ENCODE measurements at regions not wholly inside any gene's neighbourhood (a gene's known extent, or its start where the extent isn't known, plus 50 kb on each side); places are given as distances from the start of the nearest gene placed in this dataset.

DNA sequence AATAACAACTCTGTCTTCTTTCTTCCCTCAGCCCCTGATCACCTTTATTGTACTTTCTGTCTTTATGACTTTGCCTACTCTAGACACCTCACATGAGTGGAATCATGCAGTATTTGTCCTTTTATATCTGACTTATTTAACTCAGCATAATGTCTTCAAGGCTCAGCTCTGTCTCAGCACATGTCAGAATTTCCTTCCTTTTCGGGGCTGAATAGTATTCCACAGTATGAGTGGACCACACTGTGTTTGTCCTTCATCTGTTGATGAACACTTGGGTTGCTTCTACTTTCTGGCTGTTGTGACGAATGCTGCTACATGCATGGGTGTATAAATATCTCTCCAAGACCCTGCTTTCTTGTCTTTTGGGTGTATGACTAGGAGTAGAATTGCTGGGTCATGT lies 117.6 kb downstream of the KIF26A start:
- DNase-seq = no peak
- no peaks in the 10 kb centered on the region for H3K36me3 ChIP-seq (ENCODE audit: control insufficient read depth in 1 of 2, insufficient read depth in 2 of 2, low read length in 1 of 2)
- H3K9me3 ChIP-seq (ENCODE audit: control insufficient read depth, low read length) = no peaks in the 10 kb centered on the region
- no peaks in the 10 kb centered on the region for H3K27me3 ChIP-seq (ENCODE audit: control insufficient read depth in 1 of 2, insufficient read depth in 2 of 2, low read length in 1 of 2)
- ATAC-seq (ENCODE audit: low FRiP score) = no peak
- H3K4me1 ChIP-seq (ENCODE audit: control insufficient read depth in 1 of 2, insufficient read depth in 2 of 2, low read length in 2 of 2) = no peaks in the 10 kb centered on the region
- H3K4me3 ChIP-seq (ENCODE audit: low read length in 2 of 2) = no peak overlapping the region
- intact Hi-C loops (cut with DNase I) = no loop called here
- no peak overlapping the region for H3K27ac ChIP-seq (ENCODE audit: low read depth in 1 of 2, low read length in 2 of 2)
- WGBS, 2 donors = 83 to 89% methylated on average over 2 of the region's 2 CpGs

DNA sequence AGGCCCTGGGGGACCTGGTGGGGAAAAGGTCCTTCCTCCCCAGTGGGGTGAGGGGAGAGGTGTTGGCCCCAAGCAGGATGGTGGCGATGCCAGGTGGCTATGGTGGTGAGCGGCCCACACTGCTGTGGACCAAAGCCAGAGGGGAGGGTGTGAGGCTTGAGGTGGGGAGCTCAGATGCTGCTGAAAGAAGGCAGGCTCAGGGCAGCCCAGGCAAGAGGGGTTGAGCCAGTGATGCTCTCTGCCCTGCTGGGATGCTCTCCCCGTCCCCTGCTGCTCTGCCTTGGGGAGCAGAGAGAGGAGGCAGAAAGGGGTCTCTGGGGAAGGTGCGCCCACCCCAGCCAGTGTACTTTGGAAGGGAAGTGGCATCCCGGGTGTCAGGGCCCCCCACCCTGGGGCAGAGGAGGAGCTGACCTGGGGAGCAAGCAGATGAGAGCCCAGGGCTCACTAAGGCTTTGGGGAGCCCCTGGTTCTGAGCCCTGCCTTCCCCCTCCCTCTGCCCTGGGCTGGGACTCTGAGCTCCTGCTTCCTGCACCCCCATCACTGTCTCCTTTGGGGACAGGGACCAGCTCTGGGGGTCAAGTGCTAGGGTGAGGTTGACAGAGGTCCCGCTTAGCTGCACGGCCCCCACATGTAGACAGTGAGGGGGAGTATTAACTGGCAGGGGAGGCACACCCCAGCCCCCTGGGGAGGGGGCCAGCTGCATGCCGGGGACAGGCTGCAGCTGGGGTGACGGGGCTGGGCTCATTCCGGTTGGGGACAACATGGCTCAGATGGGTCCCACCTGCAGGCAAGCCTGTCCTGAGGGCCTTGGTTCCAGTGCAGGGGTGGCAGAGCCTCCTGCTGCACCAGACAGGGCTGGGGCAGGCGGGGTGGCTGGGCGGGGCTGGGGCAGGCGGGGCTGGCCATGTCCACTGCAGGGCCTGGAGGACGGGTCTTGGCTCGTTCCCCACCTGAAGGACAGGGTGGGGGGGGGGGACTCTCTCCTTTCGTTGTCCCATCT lies 124.4 kb downstream of the KIF26A start:
- Histone ChIP-seq H3K4me1 (ENCODE audit: control insufficient read depth in 1 of 2, insufficient read depth in 2 of 2, low read length in 2 of 2) (no peaks in the 10 kb centered on the region), H3K27me3 (ENCODE audit: control insufficient read depth in 1 of 2, insufficient read depth in 2 of 2, low read length in 1 of 2) (no peaks in the 10 kb centered on the region), H3K4me3 (ENCODE audit: low read length in 2 of 2) (no peak overlapping the region), H3K27ac (ENCODE audit: low read depth in 1 of 2, low read length in 2 of 2) (no peak overlapping the region), H3K9me3 (ENCODE audit: control insufficient read depth, low read length) (no peaks in the 10 kb centered on the region), H3K36me3 (ENCODE audit: control insufficient read depth in 1 of 2, insufficient read depth in 2 of 2, low read length in 1 of 2) (no peaks in the 10 kb centered on the region)
- WGBS, 2 donors = 82% methylated on average over 14 to 16 of the region's 16 CpGs
- intact Hi-C loops (cut with DNase I) = no loop called here
- DNase-seq (peak in 1 of 2 donors; percentile 61), ATAC-seq (ENCODE audit: low FRiP score) (peak; percentile 31)

DNA sequence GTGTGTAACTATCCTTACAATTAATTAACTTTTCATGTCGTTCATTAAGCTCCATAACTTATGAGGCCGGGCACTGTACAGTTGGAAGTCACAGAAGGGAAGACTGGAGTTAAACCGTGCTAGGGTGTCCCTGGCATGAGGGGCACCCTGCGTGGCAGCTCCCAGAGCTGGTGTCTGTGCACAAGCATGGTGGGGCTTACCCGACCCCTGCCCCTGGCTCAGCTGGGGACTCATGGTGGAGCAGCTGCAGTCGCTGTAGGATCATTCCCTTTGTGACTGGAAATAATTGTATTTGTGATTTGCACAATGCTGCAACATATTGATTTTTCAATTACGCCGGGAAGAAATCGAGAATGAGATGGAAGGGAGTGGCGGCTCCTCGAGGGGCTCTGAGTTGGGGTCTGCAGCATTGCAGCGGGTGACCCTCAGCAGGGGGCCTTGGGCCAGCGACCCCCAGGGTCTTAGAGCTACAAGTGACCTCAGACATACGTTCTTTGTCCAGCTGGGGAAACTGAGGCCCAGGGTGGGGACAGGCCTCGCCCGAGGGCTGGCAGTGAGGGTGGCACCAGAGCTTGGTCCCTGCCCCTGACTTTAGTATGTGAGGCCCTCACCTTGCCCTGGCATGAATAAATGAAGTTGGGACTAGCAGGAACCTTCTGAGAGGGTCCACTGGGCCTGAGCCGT lies 125.4 kb downstream of the KIF26A start:
- H3K36me3 ChIP-seq (ENCODE audit: control insufficient read depth in 1 of 2, insufficient read depth in 2 of 2, low read length in 1 of 2) = no peaks in the 10 kb centered on the region
- H3K27me3 ChIP-seq (ENCODE audit: control insufficient read depth in 1 of 2, insufficient read depth in 2 of 2, low read length in 1 of 2) = no peaks in the 10 kb centered on the region
- ATAC-seq (ENCODE audit: low FRiP score) (no peak), DNase-seq (peak in 1 of 2 donors; percentile 59)
- no peaks in the 10 kb centered on the region for H3K4me1 ChIP-seq (ENCODE audit: control insufficient read depth in 1 of 2, insufficient read depth in 2 of 2, low read length in 2 of 2)
- intact Hi-C loops (cut with DNase I) = no loop called here
- H3K4me3 ChIP-seq (ENCODE audit: low read length in 2 of 2) = no peak overlapping the region
- WGBS, 2 donors = 79 to 86% methylated on average over 17 of the region's 17 CpGs
- no peaks in the 10 kb centered on the region for H3K9me3 ChIP-seq (ENCODE audit: control insufficient read depth, low read length)
- no peak overlapping the region for H3K27ac ChIP-seq (ENCODE audit: low read depth in 1 of 2, low read length in 2 of 2)

DNA sequence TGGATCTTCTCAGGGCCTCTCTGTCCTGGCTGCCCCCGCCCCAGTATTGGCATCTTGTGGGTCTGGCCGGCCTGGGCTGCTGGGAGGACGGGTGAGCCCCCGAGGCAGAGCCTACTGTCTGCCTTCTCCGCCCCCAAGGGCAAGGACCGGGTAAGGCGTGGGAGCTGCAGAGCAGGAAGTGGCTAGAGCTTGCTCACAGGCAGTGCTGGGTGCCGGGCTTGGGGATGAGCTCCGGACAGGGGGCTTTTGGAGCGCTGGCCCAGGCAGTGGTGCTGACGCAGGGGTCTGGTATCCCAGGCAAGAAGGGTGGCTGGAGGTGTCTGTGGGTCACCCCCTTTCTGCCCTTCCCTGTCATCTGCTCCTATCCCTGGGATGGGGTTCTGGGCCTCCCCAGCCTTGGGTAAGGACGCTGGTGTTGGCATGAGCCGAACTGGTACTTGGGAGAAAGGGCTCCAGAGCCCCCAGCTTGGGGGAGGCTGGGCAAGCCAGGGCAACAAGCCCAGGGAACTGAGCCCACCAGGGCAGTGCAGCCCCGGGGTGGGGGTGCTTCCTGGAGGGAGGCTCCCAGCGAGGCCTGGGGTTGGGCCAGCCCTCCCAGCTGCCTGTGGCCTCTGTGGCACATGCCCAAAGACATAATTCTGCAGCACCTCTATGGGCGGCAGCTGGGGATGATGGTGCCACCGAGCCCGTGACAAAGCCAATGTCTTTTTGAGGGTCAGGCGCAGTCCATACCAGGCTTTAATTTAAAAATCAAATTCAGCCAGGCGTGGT lies 126.3 kb downstream of the KIF26A start:
- no peak for ATAC-seq (ENCODE audit: low FRiP score)
- peak in 1 of 2 donors; percentile 70 for DNase-seq
- no peaks in the 10 kb centered on the region for H3K9me3 ChIP-seq (ENCODE audit: control insufficient read depth, low read length)
- H3K27ac ChIP-seq (ENCODE audit: low read depth in 1 of 2, low read length in 2 of 2) = no peak overlapping the region
- H3K27me3 ChIP-seq (ENCODE audit: control insufficient read depth in 1 of 2, insufficient read depth in 2 of 2, low read length in 1 of 2) = no peaks in the 10 kb centered on the region
- intact Hi-C loops (cut with DNase I) = no loop called here
- 77 to 81% methylated on average over 18 to 20 of the region's 20 CpGs for WGBS, 2 donors
- H3K4me3 ChIP-seq (ENCODE audit: low read length in 2 of 2) = no peak overlapping the region
- no peaks in the 10 kb centered on the region for H3K4me1 ChIP-seq (ENCODE audit: control insufficient read depth in 1 of 2, insufficient read depth in 2 of 2, low read length in 2 of 2)
- H3K36me3 ChIP-seq (ENCODE audit: control insufficient read depth in 1 of 2, insufficient read depth in 2 of 2, low read length in 1 of 2) = no peaks in the 10 kb centered on the region

DNA sequence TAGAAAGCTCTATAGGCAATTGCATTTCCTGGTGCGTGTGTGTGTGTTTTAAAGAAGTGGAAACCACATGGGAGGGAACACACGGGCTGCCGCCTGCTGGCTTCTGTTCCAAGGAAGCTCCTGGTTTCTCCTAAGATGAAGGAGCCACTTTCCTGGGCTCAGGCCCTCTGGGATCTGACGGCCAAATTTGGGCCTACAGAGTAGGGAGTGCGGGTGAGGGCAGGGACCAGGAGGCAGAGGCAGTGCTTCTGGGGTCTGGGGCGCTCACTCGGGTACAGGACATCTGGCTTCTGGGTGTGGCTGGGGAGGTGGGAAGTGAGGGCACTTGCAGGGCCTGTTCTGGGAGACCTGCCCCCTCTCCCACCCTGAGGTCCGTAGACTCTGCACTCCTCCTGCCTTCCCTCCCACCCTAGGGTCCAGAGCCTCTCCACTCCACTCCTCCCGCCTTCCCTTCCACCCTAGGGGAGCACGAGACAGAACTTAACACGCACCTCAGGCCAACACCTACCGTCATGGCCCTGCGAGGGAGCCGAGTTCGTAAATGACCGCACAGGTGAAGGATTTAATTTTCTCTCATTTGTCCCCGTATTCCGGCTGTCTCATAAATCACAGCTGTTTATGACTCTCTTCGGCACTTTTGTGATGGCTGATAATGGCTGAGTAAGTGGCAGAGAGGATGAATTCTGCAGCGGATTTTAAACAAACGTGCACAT lies 127.7 kb downstream of the KIF26A start:
- Histone ChIP-seq H3K36me3 (ENCODE audit: control insufficient read depth in 1 of 2, insufficient read depth in 2 of 2, low read length in 1 of 2) (no peaks in the 10 kb centered on the region), H3K9me3 (ENCODE audit: control insufficient read depth, low read length) (no peaks in the 10 kb centered on the region), H3K4me1 (ENCODE audit: control insufficient read depth in 1 of 2, insufficient read depth in 2 of 2, low read length in 2 of 2) (no peaks in the 10 kb centered on the region), H3K27ac (ENCODE audit: low read depth in 1 of 2, low read length in 2 of 2) (no peak overlapping the region), H3K27me3 (ENCODE audit: control insufficient read depth in 1 of 2, insufficient read depth in 2 of 2, low read length in 1 of 2) (no peaks in the 10 kb centered on the region), H3K4me3 (ENCODE audit: low read length in 2 of 2) (no peak overlapping the region)
- 81 to 82% methylated on average over 21 of the region's 21 CpGs for WGBS, 2 donors
- intact Hi-C loops (cut with DNase I) = no loop called here
- DNase-seq (peak in 1 of 2 donors; percentile 49), ATAC-seq (ENCODE audit: low FRiP score) (no peak)

DNA sequence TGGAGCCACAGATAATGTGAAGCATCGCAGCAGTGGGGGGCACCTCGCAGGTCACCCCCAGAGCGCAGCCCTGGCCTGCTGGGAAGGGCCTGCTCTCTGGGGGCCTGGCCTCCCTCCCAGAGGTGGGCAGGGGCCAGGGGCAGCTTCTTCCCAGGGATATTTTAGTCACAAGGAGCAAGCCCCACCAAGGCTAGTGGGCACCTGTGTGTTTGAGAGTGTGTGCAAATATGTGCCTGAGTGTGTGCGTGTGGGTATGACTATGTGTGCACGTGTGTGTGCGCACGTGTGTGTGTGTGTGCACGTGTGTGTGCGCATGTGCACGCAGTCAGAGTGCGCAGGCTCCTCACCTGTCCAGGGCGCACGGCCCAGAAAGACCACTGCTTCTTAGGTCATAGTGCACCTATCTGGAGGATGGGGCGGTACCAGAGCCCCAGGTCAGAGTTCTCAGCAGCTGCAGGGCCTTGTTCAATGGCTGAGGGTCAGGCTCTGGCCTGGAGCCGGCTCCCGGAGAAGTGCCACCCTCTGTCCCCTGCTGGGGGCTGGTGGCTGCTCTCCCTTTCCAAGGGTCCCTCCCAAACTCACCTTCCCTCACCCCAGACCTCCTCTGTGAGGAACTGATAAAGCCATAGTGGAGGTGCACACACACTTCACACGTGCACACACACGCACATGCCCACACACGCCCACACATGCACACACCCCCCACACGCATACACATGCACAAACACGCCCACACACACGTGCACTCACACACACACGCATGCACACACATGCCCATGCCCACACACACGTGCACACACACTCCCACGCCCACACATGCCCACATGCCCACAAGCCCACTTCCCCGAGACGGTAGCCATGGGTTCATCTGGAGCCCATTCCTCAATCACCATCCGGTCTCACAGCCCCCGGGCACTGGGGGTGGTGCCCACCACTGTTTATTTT lies 128.5 kb downstream of the KIF26A start:
- Histone ChIP-seq H3K27me3 (ENCODE audit: control insufficient read depth in 1 of 2, insufficient read depth in 2 of 2, low read length in 1 of 2) (no peaks in the 10 kb centered on the region), H3K9me3 (ENCODE audit: control insufficient read depth, low read length) (no peaks in the 10 kb centered on the region), H3K4me1 (ENCODE audit: control insufficient read depth in 1 of 2, insufficient read depth in 2 of 2, low read length in 2 of 2) (no peaks in the 10 kb centered on the region), H3K36me3 (ENCODE audit: control insufficient read depth in 1 of 2, insufficient read depth in 2 of 2, low read length in 1 of 2) (no peaks in the 10 kb centered on the region), H3K27ac (ENCODE audit: low read depth in 1 of 2, low read length in 2 of 2) (no peak overlapping the region), H3K4me3 (ENCODE audit: low read length in 2 of 2) (no peak overlapping the region)
- intact Hi-C loops (cut with DNase I) = no loop called here
- DNase-seq = peak in 1 of 2 donors; percentile 52
- peak; percentile 40 for ATAC-seq (ENCODE audit: low FRiP score)
- 86 to 89% methylated on average over 29 of the region's 29 CpGs for WGBS, 2 donors

DNA sequence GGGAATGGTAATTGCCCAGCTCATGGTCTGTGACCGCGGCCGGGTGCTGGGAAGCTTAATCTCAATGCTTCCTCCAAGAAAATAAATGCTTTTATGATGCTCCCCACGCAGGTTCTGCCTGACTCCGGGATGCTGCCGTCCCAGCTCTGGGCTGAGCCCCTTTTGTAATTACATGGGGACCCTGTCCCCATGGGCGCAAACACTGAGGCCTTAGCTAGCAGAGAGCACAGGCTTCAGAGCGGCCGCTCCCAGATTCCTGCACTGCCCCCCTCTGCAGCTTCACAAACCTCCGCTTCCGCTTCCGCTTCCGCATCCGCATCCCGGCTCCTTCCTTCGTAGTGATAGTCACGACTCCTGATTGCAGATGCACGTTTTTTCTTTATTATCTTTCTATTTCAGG lies 129.5 kb downstream of the KIF26A start:
- no peak overlapping the region for H3K4me3 ChIP-seq (ENCODE audit: low read length in 2 of 2)
- H3K27me3 ChIP-seq (ENCODE audit: control insufficient read depth in 1 of 2, insufficient read depth in 2 of 2, low read length in 1 of 2) = no peaks in the 10 kb centered on the region
- DNase-seq (peak in 1 of 2 donors; percentile 42), ATAC-seq (ENCODE audit: low FRiP score) (no peak)
- intact Hi-C loops (cut with DNase I) = no loop called here
- no peaks in the 10 kb centered on the region for H3K36me3 ChIP-seq (ENCODE audit: control insufficient read depth in 1 of 2, insufficient read depth in 2 of 2, low read length in 1 of 2)
- H3K27ac ChIP-seq (ENCODE audit: low read depth in 1 of 2, low read length in 2 of 2) = no peak overlapping the region
- no peaks in the 10 kb centered on the region for H3K9me3 ChIP-seq (ENCODE audit: control insufficient read depth, low read length)
- H3K4me1 ChIP-seq (ENCODE audit: control insufficient read depth in 1 of 2, insufficient read depth in 2 of 2, low read length in 2 of 2) = no peaks in the 10 kb centered on the region
- 54 to 71% methylated on average over 18 of the region's 18 CpGs for WGBS, 2 donors
